GM12864 (cell line): ENCODE measurements at regions not wholly inside any gene's neighbourhood (a gene's known extent, or its start where the extent isn't known, plus 50 kb on each side); places are given as distances from the start of the nearest gene placed in this dataset.
A peak's percentile ranks its signal among the peaks of the same experiment; 100 is the strongest.

Source experiments
- DNase-seq: peaks from one replicate; pipeline ENCODE4 v3.0.0-alpha.2; 2011; ENCODE audit warnings: low read depth
- H3K4me3 ChIP-seq: 2 replicates; pipeline ENCODE4 v1.5.1; 2011; ENCODE audit warnings: mild to moderate bottlenecking, low read depth, low read length, control low read depth
- TF ChIP-seq, protein P1 (sequence below): IDR thresholded peaks from 2 replicates; pipeline ENCODE4 v1.5.1; 2011; ENCODE audit warnings: low read depth, mild to moderate bottlenecking, moderate library complexity, low read length, control low read depth, inconsistent platforms; ENCODE audit errors: missing control alignments

DNA sequence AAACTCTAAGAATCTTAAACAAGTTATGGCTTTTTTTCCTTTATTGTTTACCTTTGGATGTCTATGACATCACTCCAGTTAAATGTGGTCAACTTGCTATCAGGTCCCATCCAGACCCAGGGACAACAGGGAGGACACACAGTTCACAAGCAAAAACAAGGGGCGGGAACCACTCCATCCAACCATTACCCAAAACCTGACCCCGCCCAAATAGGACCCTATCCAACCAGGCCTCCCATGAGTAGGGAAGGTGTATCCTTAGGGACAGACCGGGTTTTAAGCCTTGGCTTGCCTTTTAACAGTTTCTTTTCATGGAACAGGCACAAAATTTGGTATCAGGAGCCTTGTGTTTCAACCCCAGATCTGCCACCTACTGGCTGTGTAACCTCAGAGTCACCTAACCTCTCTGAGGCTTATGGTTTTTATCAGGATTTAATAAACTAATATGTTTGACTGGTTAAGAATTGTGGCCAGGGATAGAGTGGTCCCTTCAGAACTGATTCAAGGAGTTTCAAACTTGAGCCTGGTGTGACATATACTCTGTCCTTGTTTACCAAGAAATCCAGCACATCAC is 127.7 kb upstream of the RAD23B start:
- H3K4me3 ChIP-seq = no peak overlapping the region
- TF ChIP-seq, protein P1, sequence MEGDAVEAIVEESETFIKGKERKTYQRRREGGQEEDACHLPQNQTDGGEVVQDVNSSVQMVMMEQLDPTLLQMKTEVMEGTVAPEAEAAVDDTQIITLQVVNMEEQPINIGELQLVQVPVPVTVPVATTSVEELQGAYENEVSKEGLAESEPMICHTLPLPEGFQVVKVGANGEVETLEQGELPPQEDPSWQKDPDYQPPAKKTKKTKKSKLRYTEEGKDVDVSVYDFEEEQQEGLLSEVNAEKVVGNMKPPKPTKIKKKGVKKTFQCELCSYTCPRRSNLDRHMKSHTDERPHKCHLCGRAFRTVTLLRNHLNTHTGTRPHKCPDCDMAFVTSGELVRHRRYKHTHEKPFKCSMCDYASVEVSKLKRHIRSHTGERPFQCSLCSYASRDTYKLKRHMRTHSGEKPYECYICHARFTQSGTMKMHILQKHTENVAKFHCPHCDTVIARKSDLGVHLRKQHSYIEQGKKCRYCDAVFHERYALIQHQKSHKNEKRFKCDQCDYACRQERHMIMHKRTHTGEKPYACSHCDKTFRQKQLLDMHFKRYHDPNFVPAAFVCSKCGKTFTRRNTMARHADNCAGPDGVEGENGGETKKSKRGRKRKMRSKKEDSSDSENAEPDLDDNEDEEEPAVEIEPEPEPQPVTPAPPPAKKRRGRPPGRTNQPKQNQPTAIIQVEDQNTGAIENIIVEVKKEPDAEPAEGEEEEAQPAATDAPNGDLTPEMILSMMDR = peak; percentile 16
- DNase-seq = no peak

DNA sequence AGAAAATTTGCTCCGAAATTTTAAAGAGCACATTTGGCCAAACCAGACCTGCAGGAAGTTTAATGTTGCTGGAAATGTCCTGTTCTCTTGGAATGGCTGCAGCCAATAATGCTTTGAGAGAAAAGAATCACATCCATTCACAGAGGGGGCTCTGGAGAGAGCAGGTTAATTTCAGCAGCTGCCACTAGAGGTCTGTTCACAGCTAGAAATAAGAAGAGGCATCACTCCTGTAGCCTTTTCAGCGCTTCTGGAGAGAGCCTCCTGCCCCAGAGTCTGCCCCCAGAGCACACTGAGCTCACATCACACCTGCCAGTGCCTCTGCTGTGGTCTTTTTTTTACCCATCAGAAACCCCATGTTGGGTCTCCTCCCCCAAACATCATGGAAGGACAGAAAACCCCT is 124.8 kb upstream of the RAD23B start:
- no peak overlapping the region for H3K4me3 ChIP-seq
- DNase-seq = no peak
- TF ChIP-seq, protein P1 = peak; percentile 62

DNA sequence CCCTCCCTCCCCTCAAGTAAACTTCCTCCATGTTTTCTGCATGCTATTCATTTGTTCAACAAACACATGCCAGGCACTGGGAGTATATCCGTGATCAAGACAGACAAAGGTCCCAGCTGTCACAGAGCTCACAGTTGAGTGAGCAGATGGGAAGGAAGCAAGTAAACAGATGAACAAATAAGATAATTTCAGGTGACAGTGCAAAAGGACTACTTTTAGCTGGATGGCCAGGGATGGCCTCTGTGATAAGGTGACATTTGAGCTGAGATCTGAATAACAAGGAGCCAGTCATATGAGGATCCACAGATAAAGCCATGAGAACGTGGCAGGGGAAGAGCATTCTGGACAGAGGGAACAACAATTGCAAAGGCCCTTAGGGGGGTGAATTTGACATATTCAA is 121.7 kb upstream of the RAD23B start:
- H3K4me3 ChIP-seq = no peak overlapping the region
- no peak for DNase-seq
- TF ChIP-seq, protein P1 = no peak

DNA sequence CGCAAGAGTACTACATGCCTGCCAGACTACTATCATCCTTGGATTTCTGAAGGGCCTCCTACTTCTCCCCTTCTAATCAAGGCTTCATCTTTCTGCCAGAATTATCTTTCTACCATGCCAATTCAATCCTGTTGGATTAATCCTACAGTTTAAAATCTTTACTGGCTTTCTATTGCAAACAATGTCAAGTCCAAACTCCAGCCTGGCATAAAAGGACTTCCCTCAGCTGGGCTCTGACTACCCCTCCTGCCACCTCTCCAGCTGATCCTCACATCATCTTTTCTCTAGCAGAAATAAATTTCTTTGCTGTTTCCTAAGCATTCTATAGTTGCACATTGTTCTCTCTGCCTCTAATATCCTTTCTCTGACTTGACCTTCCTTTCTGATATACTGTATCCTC is 119.7 kb upstream of the RAD23B start:
- DNase-seq = no peak
- TF ChIP-seq, protein P1 = no peak
- H3K4me3 ChIP-seq = no peak overlapping the region

DNA sequence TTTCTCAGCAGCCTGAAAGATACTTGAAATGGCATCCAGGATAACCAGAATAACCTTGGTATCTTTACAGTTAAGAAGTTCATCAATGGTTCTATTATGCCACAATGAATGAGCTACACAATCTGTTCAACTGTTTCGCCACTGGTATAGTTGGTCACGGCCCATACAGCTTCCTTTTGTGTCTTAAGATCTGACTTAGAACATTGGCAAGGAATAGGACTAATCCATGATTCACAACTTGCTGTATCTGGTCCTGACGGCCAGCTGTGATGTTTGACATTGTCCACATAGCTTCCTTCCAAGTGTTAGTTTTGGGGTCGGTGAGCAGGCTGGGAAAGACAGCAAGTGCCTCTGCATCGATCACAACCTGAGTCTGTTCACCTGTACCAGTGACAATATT is 113.3 kb upstream of the RAD23B start:
- TF ChIP-seq, protein P1 = no peak
- DNase-seq = no peak
- H3K4me3 ChIP-seq = no peak overlapping the region

DNA sequence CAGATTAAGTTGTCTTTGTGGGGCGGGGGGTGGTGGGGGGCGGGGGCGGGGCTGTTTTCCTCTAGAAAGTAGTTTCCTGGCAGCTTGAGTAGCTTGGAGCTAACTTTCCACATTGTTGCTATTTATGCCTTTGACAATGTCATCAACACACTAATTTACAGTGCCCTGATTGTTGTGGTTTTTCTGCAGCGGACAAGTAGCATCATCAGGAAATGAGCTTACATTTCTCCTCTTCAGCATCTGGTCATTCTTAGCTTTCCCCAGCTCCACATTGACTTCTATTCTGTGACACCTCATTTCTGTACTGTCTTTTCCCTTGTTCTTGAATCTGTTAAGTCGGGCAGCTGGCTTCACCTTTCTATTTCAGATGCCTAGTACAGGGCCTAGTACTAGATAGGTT is 112.3 kb upstream of the RAD23B start:
- no peak overlapping the region for H3K4me3 ChIP-seq
- DNase-seq = no peak
- TF ChIP-seq, protein P1 = no peak

DNA sequence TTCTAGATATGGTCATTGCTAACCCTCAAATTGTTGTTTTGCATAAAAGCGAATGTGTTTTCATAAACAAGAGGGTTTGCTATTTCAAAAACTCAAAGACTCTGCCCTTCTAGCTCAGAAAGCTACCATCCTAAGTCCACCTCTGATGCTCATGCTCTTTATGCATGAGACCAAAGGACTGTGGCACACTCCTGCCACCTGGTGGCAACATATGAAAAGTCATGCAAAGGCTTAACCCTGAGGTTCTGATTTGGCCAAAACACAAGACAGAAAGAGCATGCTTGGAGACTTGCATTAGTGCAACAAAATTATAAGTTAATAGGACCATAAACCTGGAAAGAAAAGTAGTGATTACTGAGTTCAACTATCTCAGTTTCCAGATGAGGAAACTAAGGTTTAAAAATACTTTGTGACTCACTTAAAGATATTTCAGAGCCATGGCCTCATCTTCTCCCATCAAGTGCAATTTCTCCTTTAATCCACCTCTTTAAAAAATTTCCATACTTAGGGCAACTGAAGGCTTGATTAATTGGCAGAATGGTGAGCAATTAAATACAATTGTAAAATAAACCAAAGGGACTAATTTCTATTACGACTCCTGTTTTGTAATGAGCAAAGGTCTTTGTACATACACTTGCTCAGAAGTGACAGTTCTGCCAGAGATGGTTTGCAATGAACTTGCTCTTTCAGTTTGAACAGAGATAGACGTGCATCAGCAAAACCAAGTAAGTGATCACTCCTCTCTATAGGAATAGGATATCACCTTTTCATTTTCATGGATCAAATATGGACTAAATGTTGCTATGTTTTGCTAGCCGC is 110.7 kb upstream of the RAD23B start:
- H3K4me3 ChIP-seq = no peak overlapping the region
- peak; percentile 48 for DNase-seq
- TF ChIP-seq, protein P1 = peak; percentile 86
